ENCODE measurements at regions not wholly inside any gene's neighbourhood (a gene's known extent, or its start where the extent isn't known, plus 50 kb on each side); places are given as distances from the start of the nearest gene placed in this dataset.

DNA sequence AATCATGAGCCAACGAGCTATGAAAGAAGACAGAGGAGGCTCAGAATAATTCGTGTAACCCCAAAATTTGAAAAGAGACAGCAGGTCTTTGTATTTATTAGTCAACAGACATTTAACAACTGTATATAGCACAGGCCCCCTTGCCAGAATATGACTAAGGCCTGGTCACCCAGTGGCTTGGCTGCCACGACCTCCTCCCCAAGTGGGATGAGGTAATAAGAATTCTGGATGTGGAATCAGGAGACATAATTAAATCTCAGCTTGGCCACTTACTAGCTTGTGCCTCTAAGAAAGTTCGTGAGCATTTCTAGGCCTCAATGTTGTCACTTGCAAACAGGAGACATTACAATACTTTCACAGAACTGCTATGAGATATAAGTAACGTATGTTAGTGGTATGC is 134.2 kb upstream of the TNFSF4 start:
- TF ChIP-seq, protein P1, sequence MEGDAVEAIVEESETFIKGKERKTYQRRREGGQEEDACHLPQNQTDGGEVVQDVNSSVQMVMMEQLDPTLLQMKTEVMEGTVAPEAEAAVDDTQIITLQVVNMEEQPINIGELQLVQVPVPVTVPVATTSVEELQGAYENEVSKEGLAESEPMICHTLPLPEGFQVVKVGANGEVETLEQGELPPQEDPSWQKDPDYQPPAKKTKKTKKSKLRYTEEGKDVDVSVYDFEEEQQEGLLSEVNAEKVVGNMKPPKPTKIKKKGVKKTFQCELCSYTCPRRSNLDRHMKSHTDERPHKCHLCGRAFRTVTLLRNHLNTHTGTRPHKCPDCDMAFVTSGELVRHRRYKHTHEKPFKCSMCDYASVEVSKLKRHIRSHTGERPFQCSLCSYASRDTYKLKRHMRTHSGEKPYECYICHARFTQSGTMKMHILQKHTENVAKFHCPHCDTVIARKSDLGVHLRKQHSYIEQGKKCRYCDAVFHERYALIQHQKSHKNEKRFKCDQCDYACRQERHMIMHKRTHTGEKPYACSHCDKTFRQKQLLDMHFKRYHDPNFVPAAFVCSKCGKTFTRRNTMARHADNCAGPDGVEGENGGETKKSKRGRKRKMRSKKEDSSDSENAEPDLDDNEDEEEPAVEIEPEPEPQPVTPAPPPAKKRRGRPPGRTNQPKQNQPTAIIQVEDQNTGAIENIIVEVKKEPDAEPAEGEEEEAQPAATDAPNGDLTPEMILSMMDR (conservative IDR thresholded peaks at IDR 0.05): no peak
- no peak for TF ChIP-seq EZH2 (IDR thresholded peaks at IDR 0.05; ENCODE audit: low read depth)
